Tibial artery (tissue), 4 donors: ENCODE measurements at regions not wholly inside any gene's neighbourhood (a gene's known extent, or its start where the extent isn't known, plus 50 kb on each side); places are given as distances from the start of the nearest gene placed in this dataset.

Source experiments
- DNase-seq, 2 donors: peaks; one replicate each; pipeline ENCODE4 v3.0.0-alpha.2; 2019
- H3K27ac ChIP-seq, 2 donors: fragments of 200-600 bp; sonication (generic) in 1 of 2; 1 replicate in 1 of 2; 2 replicates in 1 of 2; pipeline ENCODE4 v1.5.1; 2018 to 2019; ENCODE audit warnings: mild to moderate bottlenecking in 1 of 2
- H3K27me3 ChIP-seq, 2 donors: fragments of 200-600 bp; sonication (generic) in 1 of 2; one replicate each; pipeline versions ENCODE4 v1.5.1 to v1.6.0; 2016 to 2019
- H3K36me3 ChIP-seq, 3 donors: fragments of 200-600 bp; sonication (generic) in 2 of 3; one replicate each; pipeline ENCODE4 v1.5.1; 2016 to 2019; ENCODE audit warnings: mild to moderate bottlenecking in 2 of 3
- H3K4me1 ChIP-seq, 4 donors: fragments of 200-600 bp; sonication (generic) in 2 of 4; 1 replicate in 3 of 4; 2 replicates in 1 of 4; pipeline ENCODE4 v1.5.1; 2016 to 2019
- H3K4me3 ChIP-seq, 2 donors: fragments of 200-600 bp; sonication (generic) in 1 of 2; 1 replicate in 1 of 2; 2 replicates in 1 of 2; pipeline ENCODE4 v1.5.1; 2018 to 2019; ENCODE audit warnings: mild to moderate bottlenecking in 2 of 2
- H3K9me3 ChIP-seq, 3 donors: fragments of 200-600 bp; sonication (generic) in 1 of 3; one replicate each; pipeline ENCODE4 v1.5.1; 2016 to 2019
- intact Hi-C: fragments of 100-400 bp; cut with DNase I; formaldehyde crosslinking; loops from one replicate; pipeline ENCODE4 v1.15.0; 2023; ENCODE audit warnings: low total_unique reads
- TF ChIP-seq, protein P1 (sequence below), 2 experiments: fragments of 200-600 bp in 1 of 2; fragments of 450-650 bp in 1 of 2; IDR thresholded peaks; one replicate each; pipeline ENCODE4 v1.5.1; 2017 to 2019; ENCODE audit warnings: antibody characterized with exemption in 2 of 2, mild to moderate bottlenecking in 1 of 2, moderate library complexity in 1 of 2

DNA sequence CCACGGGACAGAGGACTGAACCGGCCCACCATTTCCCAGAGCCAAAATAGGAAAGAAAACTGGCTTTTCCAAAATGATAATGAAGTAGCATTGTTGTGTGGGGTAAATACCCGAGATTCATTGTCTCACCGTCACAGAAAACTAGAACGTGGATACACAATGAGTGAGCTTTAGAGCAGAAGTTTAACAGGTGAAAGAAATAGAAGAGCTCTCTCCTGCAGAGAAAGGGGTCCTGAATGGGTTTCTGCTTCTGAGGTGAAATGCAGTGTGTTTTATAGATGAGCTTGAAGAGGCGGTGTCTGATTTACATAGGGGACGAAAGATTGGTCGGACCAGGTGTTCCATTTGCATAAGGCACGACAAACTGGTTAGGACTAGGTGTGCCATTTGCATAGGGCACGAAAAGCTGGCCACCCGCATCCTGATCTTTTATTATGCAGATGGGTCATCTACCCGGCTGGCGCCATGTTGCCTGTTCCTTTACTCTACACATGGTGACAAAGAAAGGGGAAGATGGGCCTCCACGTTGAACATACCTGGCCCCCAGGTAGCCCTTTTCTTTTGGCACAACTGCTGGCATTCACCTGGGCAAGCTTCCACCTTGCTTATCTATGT is 118.1 kb downstream of the ATXN3L start:
- TF ChIP-seq, protein P1, sequence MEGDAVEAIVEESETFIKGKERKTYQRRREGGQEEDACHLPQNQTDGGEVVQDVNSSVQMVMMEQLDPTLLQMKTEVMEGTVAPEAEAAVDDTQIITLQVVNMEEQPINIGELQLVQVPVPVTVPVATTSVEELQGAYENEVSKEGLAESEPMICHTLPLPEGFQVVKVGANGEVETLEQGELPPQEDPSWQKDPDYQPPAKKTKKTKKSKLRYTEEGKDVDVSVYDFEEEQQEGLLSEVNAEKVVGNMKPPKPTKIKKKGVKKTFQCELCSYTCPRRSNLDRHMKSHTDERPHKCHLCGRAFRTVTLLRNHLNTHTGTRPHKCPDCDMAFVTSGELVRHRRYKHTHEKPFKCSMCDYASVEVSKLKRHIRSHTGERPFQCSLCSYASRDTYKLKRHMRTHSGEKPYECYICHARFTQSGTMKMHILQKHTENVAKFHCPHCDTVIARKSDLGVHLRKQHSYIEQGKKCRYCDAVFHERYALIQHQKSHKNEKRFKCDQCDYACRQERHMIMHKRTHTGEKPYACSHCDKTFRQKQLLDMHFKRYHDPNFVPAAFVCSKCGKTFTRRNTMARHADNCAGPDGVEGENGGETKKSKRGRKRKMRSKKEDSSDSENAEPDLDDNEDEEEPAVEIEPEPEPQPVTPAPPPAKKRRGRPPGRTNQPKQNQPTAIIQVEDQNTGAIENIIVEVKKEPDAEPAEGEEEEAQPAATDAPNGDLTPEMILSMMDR (IDR thresholded peaks at IDR 0.05) = no peak
- no peaks in the 10 kb centered on the region for H3K4me1 ChIP-seq
- no peak overlapping the region for H3K4me3 ChIP-seq
- H3K27ac ChIP-seq = no peak overlapping the region
- H3K36me3 ChIP-seq = no peaks in the 10 kb centered on the region
- intact Hi-C loops = no loop called here
- DNase-seq = no peak
- H3K9me3 ChIP-seq = no peaks in the 10 kb centered on the region
- no peaks in the 10 kb centered on the region for H3K27me3 ChIP-seq

DNA sequence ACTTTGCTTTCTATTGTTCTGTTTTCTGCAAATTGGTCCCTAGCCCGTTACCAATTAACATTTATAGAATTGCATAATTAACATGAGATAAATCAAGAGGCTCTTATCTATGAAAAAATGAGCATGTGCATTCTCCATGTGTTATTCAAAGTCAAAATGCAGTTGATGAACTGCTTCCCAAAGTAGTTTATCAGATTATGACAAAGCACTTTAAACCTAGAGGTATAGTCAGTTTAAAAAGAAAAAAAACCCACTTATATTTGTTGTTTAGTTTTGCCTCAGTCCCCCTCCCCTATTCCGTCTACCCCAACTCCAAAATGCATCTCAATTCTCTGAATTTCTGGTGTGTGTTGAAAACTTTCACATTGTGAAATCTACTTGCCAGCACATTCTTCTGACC is 119.5 kb downstream of the ATXN3L start:
- TF ChIP-seq, protein P1 (IDR thresholded peaks at IDR 0.05) = no peak
- Histone ChIP-seq H3K4me3 (no peak overlapping the region), H3K36me3 (no peaks in the 10 kb centered on the region), H3K27me3 (no peaks in the 10 kb centered on the region), H3K9me3 (no peaks in the 10 kb centered on the region), H3K27ac (no peak overlapping the region), H3K4me1 (no peaks in the 10 kb centered on the region)
- no peak for DNase-seq
- intact Hi-C loops = no loop called here

DNA sequence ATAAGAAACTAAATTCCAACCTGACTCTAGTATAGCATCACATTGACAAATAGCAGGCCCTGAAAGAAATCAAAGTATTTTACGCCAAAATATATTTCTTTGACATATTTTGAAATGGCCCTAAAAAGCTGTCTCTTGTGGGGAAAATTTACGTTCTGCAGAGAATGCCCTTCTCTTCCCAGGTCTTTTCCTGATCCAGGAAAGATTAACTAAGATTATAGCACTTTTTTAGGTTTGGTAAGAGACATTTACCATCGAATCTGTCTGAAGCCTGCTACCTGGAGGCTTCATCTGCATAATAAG is 121.1 kb downstream of the ATXN3L start:
- TF ChIP-seq, protein P1 (IDR thresholded peaks at IDR 0.05) = no peak
- H3K9me3 ChIP-seq = no peaks in the 10 kb centered on the region
- H3K4me3 ChIP-seq = no peak overlapping the region
- H3K36me3 ChIP-seq = no peaks in the 10 kb centered on the region
- H3K27ac ChIP-seq = no peak overlapping the region
- H3K4me1 ChIP-seq = peaks cover 0 to 8% (median 2%) of the 10 kb centered on the region in 4 donors
- intact Hi-C loops = no loop called here
- no peaks in the 10 kb centered on the region for H3K27me3 ChIP-seq
- DNase-seq = no peak

DNA sequence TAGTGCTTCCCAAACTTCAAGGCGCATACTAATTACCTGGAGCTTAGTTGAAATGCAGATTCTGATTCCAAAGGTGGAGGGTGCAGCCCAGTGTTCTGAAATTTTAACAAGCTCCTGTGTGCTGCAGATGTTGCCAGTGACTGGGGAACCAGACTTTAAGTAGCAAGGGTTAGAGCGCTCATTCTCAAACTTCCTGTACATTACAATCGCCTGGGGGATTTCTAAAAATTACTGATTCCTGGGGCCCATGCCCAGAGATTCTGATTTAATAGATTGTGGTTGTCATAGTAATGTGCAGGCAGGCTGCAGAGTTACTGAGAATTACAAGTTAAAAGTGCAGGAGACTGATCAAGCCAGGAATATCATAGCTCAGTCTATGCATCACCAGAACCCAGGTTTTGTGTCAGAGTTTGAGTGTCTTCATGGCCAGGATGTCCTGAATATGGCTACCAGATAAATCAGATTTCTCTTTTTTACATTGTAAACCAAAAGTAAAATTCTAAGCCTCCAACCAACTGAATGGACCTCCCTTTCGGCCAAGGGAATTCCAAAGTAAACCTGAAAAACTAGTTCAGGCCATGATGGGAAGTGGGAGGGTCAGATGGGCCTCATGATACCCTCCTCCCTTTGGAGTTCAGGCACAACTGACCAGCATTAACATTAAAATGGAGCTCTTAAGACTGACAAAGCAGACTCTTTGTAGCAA is 121.6 kb downstream of the ATXN3L start:
- no peaks in the 10 kb centered on the region for H3K27me3 ChIP-seq
- DNase-seq = no peak
- intact Hi-C loops = no loop called here
- H3K36me3 ChIP-seq = no peaks in the 10 kb centered on the region
- TF ChIP-seq, protein P1 (IDR thresholded peaks at IDR 0.05) = no peak
- H3K4me1 ChIP-seq = peaks cover 0 to 8% (median 2%) of the 10 kb centered on the region in 4 donors
- H3K4me3 ChIP-seq = no peak overlapping the region
- no peak overlapping the region for H3K27ac ChIP-seq
- H3K9me3 ChIP-seq = no peaks in the 10 kb centered on the region

DNA sequence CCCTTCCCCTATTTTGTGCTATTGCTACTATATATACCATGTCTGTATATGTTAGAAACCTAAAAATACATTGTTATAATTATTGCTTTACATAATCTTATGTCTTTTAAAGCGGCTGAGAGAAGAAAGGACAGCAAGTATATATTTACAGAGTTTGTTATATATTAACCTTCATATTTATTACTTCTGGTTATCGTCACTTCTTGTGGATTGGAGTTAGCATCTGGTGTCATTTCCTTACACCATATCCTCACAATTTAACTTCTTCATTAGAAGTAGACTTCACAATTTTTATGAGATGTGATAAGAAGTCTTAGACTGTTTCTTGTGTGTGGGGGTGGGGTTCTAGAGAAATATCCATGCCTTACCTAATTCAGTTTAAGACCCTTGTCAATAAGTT is 123.1 kb downstream of the ATXN3L start:
- intact Hi-C loops = no loop called here

More for the DNA sequence above, 123.1 kb downstream of the ATXN3L start:
- DNase-seq = no peak
- Histone ChIP-seq H3K4me1 (peaks cover 0 to 8% (median 2%) of the 10 kb centered on the region in 4 donors), H3K9me3 (no peaks in the 10 kb centered on the region), H3K27me3 (no peaks in the 10 kb centered on the region), H3K4me3 (no peak overlapping the region), H3K27ac (no peak overlapping the region), H3K36me3 (no peaks in the 10 kb centered on the region)
- TF ChIP-seq, protein P1 (IDR thresholded peaks at IDR 0.05) = no peak
